HL-60 (cell line): ENCODE measurements at regions not wholly inside any gene's neighbourhood (a gene's known extent, or its start where the extent isn't known, plus 50 kb on each side); places are given as distances from the start of the nearest gene placed in this dataset.

Experiments
- DNase-seq, 2 experiments: peaks; one replicate each; pipeline ENCODE4 v3.0.0-alpha.2; 2010 to 2020; ENCODE audit warnings: low read depth in 1 of 2, low spot score in 1 of 2
- H3K27ac ChIP-seq: fragments of 250-450 bp; sonication (Bioruptor Pico); replicated peaks from 2 replicates; pipeline ENCODE4 v1.5.1; 2020; ENCODE audit warnings: mild to moderate bottlenecking, moderate library complexity
- H3K27me3 ChIP-seq: fragments of 250-450 bp; sonication (Bioruptor Pico); 2 replicates; pipeline ENCODE4 v1.5.1; 2021; ENCODE audit warnings: mild to moderate bottlenecking, moderate library complexity; ENCODE audit not compliant: insufficient read depth, poor library complexity, severe bottlenecking
- H3K4me3 ChIP-seq: replicated peaks from 2 replicates; pipeline ENCODE4 v1.5.1; 2011; ENCODE audit warnings: mild to moderate bottlenecking, control low read depth, low read length; ENCODE audit not compliant: insufficient read depth
- GABPA ChIP-seq: IDR thresholded peaks from 2 replicates; pipeline ENCODE4 v1.6.1; 2012; ENCODE audit warnings: low read depth
- POLR2AphosphoS5 ChIP-seq: IDR thresholded peaks from 2 replicates; pipeline ENCODE4 v1.6.1; 2012; ENCODE audit warnings: low read depth
- SPI1 ChIP-seq: IDR thresholded peaks from 2 replicates; pipeline ENCODE4 v1.6.1; 2012; ENCODE audit warnings: low read depth, mild to moderate bottlenecking, borderline replicate concordance
- TF ChIP-seq, protein P1 (sequence below): IDR thresholded peaks from 2 replicates; pipeline ENCODE4 v1.6.1; 2012; ENCODE audit warnings: low read depth; ENCODE audit not compliant: insufficient replicate concordance
- TF ChIP-seq, protein P2 (sequence below): IDR thresholded peaks from one replicate; pipeline ENCODE4 v1.5.1; 2011; ENCODE audit warnings: low read length, control low read depth, inconsistent platforms; ENCODE audit not compliant: insufficient read depth

- no peak overlapping the region for H3K4me3 ChIP-seq
- H3K27me3 ChIP-seq: no peaks in the 10 kb centered on the region
- no peak overlapping the region for H3K27ac ChIP-seq
- TF ChIP-seq POLR2AphosphoS5 (no peak), GABPA (no peak), SPI1 (no peak)
- TF ChIP-seq, protein P1, sequence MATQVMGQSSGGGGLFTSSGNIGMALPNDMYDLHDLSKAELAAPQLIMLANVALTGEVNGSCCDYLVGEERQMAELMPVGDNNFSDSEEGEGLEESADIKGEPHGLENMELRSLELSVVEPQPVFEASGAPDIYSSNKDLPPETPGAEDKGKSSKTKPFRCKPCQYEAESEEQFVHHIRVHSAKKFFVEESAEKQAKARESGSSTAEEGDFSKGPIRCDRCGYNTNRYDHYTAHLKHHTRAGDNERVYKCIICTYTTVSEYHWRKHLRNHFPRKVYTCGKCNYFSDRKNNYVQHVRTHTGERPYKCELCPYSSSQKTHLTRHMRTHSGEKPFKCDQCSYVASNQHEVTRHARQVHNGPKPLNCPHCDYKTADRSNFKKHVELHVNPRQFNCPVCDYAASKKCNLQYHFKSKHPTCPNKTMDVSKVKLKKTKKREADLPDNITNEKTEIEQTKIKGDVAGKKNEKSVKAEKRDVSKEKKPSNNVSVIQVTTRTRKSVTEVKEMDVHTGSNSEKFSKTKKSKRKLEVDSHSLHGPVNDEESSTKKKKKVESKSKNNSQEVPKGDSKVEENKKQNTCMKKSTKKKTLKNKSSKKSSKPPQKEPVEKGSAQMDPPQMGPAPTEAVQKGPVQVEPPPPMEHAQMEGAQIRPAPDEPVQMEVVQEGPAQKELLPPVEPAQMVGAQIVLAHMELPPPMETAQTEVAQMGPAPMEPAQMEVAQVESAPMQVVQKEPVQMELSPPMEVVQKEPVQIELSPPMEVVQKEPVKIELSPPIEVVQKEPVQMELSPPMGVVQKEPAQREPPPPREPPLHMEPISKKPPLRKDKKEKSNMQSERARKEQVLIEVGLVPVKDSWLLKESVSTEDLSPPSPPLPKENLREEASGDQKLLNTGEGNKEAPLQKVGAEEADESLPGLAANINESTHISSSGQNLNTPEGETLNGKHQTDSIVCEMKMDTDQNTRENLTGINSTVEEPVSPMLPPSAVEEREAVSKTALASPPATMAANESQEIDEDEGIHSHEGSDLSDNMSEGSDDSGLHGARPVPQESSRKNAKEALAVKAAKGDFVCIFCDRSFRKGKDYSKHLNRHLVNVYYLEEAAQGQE: no peak
- TF ChIP-seq, protein P2, sequence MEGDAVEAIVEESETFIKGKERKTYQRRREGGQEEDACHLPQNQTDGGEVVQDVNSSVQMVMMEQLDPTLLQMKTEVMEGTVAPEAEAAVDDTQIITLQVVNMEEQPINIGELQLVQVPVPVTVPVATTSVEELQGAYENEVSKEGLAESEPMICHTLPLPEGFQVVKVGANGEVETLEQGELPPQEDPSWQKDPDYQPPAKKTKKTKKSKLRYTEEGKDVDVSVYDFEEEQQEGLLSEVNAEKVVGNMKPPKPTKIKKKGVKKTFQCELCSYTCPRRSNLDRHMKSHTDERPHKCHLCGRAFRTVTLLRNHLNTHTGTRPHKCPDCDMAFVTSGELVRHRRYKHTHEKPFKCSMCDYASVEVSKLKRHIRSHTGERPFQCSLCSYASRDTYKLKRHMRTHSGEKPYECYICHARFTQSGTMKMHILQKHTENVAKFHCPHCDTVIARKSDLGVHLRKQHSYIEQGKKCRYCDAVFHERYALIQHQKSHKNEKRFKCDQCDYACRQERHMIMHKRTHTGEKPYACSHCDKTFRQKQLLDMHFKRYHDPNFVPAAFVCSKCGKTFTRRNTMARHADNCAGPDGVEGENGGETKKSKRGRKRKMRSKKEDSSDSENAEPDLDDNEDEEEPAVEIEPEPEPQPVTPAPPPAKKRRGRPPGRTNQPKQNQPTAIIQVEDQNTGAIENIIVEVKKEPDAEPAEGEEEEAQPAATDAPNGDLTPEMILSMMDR: no peak
- no peak for DNase-seq
Observed at GRCh38 chr5:43859309-43859708, 256.3 kb downstream of the NNT start.

DNA sequence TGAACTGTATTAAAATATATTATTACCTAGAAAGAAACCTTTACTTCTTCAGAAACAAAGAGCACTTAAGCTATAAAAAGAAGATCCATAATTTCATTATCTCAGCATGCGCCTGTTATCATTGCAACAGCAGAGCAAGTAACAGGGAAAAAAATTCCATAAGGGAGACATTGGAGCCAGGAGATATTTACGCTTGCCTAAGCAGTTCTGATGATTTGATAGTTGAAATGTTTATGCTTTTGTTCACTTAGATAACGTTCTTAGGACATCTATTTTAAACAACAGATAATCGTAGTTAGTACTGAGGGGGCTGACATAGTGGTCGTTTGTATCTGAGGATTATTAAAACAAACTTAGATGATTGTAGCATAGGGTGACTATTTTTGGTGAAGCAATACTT, 252.5 kb downstream of the NNT start:
- H3K27ac ChIP-seq: no peak overlapping the region

GRCh38 chr5:43854697-43855292, 251.8 kb downstream of the NNT start:
- no peak for DNase-seq
- Histone ChIP-seq H3K4me3 (no peak overlapping the region), H3K27me3 (peaks cover 2% of the 10 kb centered on the region), H3K27ac (no peak overlapping the region)
- TF ChIP-seq GABPA: no peak
- TF ChIP-seq, protein P2: no peak
- TF ChIP-seq POLR2AphosphoS5: no peak
- TF ChIP-seq, protein P1: no peak

More for the DNA sequence above, 252.5 kb downstream of the NNT start:
- Histone ChIP-seq H3K4me3 (no peak overlapping the region), H3K27me3 (no peaks in the 10 kb centered on the region)
- no peak for TF ChIP-seq POLR2AphosphoS5
- TF ChIP-seq, protein P1: no peak
- no peak for TF ChIP-seq SPI1
- TF ChIP-seq GABPA: no peak
- TF ChIP-seq, protein P2: no peak
- DNase-seq: no peak
